Nephron progenitor cell (in vitro differentiated cells): ENCODE measurements at regions not wholly inside any gene's neighbourhood (a gene's known extent, or its start where the extent isn't known, plus 50 kb on each side); places are given as distances from the start of the nearest gene placed in this dataset.

Experiments used
- DNase-seq: peaks from one replicate; pipeline ENCODE4 v3.0.0; 2021
- H3K27ac Mint-ChIP-seq: 2 replicates; pipeline ENCODE4 v1.8.0; 2021; ENCODE audit warnings: mild to moderate bottlenecking, moderate library complexity, mixed read lengths
- H3K27me3 Mint-ChIP-seq: 2 replicates; pipeline ENCODE4 v1.8.0; 2021; ENCODE audit warnings: mild to moderate bottlenecking, low read depth, mixed read lengths; ENCODE audit not compliant: poor library complexity
- H3K36me3 Mint-ChIP-seq: 2 replicates; pipeline ENCODE4 v1.8.0; 2021; ENCODE audit warnings: low read depth, mixed read lengths
- H3K4me1 Mint-ChIP-seq: 2 replicates; pipeline ENCODE4 v1.8.0; 2021; ENCODE audit warnings: mixed read lengths
- H3K4me3 Mint-ChIP-seq: 2 replicates; pipeline ENCODE4 v1.8.0; 2021; ENCODE audit warnings: mild to moderate bottlenecking, moderate library complexity, mixed read lengths
- H3K9me3 Mint-ChIP-seq: 2 replicates; pipeline ENCODE4 v1.8.0; 2021; ENCODE audit warnings: mild to moderate bottlenecking, moderate library complexity, mixed read lengths
- CTCF ChIP-seq: fragments of 200-600 bp; sonication (generic); IDR thresholded peaks from 2 replicates; pipeline ENCODE4 v1.5.0; 2021; ENCODE audit warnings: antibody characterized with exemption

GRCh38 chr1:81699234-81699633 is 101.5 kb upstream of the ADGRL2 start:
- Mint-ChIP-seq H3K4me3 (no peak overlapping the region), H3K36me3 (no peaks in the 10 kb centered on the region), H3K4me1 (peaks cover 11% of the 10 kb centered on the region), H3K9me3 (peaks cover 6% of the 10 kb centered on the region), H3K27ac (no peak overlapping the region), H3K27me3 (peaks cover 6% of the 10 kb centered on the region)
- no peak for DNase-seq
- no peak for TF ChIP-seq CTCF

- Mint-ChIP-seq H3K4me1 (peaks cover 7% of the 10 kb centered on the region), H3K9me3 (peaks cover 6% of the 10 kb centered on the region), H3K27ac (no peak overlapping the region), H3K27me3 (peaks cover 6% of the 10 kb centered on the region), H3K36me3 (no peaks in the 10 kb centered on the region), H3K4me3 (no peak overlapping the region)
- TF ChIP-seq CTCF: no peak
- DNase-seq: no peak
Measured at GRCh38 chr1:81695741-81696140, 105.0 kb upstream of the ADGRL2 start.

GRCh38 chr1:81693316-81693715 is 107.4 kb upstream of the ADGRL2 start:
- Mint-ChIP-seq H3K4me1 (peaks cover 29% of the 10 kb centered on the region), H3K27ac (no peak overlapping the region), H3K9me3 (peaks cover 12% of the 10 kb centered on the region), H3K4me3 (no peak overlapping the region), H3K27me3 (peaks cover 5% of the 10 kb centered on the region), H3K36me3 (peaks cover 7% of the 10 kb centered on the region)
- TF ChIP-seq CTCF: no peak
- DNase-seq: no peak

GRCh38 chr1:81690676-81691453 is 109.9 kb upstream of the ADGRL2 start:
- Mint-ChIP-seq H3K27ac (no peak overlapping the region), H3K36me3 (peaks cover 30% of the 10 kb centered on the region), H3K4me3 (no peak overlapping the region), H3K9me3 (peaks cover 31% of the 10 kb centered on the region), H3K4me1 (peaks cover 29% of the 10 kb centered on the region), H3K27me3 (peaks cover 5% of the 10 kb centered on the region)
- DNase-seq: no peak
- TF ChIP-seq CTCF: no peak

- Mint-ChIP-seq H3K9me3 (peaks cover 44% of the 10 kb centered on the region), H3K27me3 (peaks cover 2% of the 10 kb centered on the region), H3K4me1 (peaks cover 29% of the 10 kb centered on the region), H3K36me3 (peaks cover 42% of the 10 kb centered on the region), H3K4me3 (no peak overlapping the region), H3K27ac (peak overlapping the region; percentile 64)
- TF ChIP-seq CTCF: no peak
- DNase-seq: no peak
Measured at GRCh38 chr1:81689531-81689941, 111.2 kb upstream of the ADGRL2 start.

- no peak for TF ChIP-seq CTCF
- H3K27me3 Mint-ChIP-seq: no peaks in the 10 kb centered on the region
- no peak overlapping the region for H3K4me3 Mint-ChIP-seq
- no peak overlapping the region for H3K27ac Mint-ChIP-seq
- DNase-seq: no peak
- H3K36me3 Mint-ChIP-seq: peaks cover 32% of the 10 kb centered on the region
- H3K9me3 Mint-ChIP-seq: peaks cover 40% of the 10 kb centered on the region
- peaks cover 49% of the 10 kb centered on the region for H3K4me1 Mint-ChIP-seq
Measured at GRCh38 chr1:81682490-81682889, 118.2 kb upstream of the ADGRL2 start.
